ENCODE measurements at regions not wholly inside any gene's neighbourhood (a gene's known extent, or its start where the extent isn't known, plus 50 kb on each side); places are given as distances from the start of the nearest gene placed in this dataset.

DNA sequence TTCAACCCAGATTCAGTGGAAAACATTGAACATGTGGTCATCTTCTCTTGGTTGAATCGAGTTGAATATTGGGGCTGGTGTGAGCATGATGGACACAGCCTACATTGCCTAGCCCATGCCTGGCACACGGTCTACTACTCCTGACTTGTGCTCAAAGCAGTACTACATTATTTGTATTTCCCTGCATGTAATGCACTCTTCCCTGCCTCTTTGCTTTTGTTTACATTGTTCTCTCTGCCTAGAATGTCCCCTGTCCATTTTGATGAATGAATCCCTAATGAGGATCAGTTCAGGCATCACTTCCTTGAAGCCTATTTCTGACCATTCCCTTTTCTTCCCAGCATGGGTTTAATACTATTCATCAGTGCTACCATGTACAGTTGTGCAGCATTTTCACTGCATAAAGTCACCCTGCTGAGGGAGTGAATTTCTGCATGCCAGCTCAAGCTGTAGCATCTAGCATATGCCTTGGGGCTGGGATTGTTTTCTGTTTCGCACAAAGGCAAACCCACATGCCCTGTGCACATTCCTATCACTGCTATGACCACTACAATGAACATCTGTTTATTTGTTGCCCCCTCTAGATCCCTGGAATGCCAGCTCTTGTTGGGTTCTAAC lies 75.3 kb upstream of the CCN6 start:
- no peaks in the 10 kb centered on the region for H3K79me2 ChIP-seq (ENCODE audit: insufficient read depth, low read depth)
- no peaks in the 10 kb centered on the region for H4K20me1 ChIP-seq (ENCODE audit: insufficient read depth)
- H3K4me1 ChIP-seq (ENCODE audit: low read depth, poor library complexity, severe bottlenecking): no peaks in the 10 kb centered on the region
- no peak overlapping the region for H3K4me2 ChIP-seq
- H3K27ac ChIP-seq: no peak overlapping the region
- H3K4me3 ChIP-seq (IDR thresholded peaks at IDR 0.05; ENCODE audit: insufficient read depth, low read depth, low read length): no peak overlapping the region
- H2AFZ ChIP-seq (ENCODE audit: low read depth): no peak overlapping the region
- H3K9ac ChIP-seq: no peak overlapping the region
- TF ChIP-seq, protein P1, sequence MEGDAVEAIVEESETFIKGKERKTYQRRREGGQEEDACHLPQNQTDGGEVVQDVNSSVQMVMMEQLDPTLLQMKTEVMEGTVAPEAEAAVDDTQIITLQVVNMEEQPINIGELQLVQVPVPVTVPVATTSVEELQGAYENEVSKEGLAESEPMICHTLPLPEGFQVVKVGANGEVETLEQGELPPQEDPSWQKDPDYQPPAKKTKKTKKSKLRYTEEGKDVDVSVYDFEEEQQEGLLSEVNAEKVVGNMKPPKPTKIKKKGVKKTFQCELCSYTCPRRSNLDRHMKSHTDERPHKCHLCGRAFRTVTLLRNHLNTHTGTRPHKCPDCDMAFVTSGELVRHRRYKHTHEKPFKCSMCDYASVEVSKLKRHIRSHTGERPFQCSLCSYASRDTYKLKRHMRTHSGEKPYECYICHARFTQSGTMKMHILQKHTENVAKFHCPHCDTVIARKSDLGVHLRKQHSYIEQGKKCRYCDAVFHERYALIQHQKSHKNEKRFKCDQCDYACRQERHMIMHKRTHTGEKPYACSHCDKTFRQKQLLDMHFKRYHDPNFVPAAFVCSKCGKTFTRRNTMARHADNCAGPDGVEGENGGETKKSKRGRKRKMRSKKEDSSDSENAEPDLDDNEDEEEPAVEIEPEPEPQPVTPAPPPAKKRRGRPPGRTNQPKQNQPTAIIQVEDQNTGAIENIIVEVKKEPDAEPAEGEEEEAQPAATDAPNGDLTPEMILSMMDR (conservative IDR thresholded peaks at IDR 0.05; ENCODE audit: low read depth, low read length): no peak
- H3K27me3 ChIP-seq (ENCODE audit: insufficient read depth, low read depth): no peaks in the 10 kb centered on the region
- no peaks in the 10 kb centered on the region for H3K36me3 ChIP-seq (ENCODE audit: insufficient read depth)

DNA sequence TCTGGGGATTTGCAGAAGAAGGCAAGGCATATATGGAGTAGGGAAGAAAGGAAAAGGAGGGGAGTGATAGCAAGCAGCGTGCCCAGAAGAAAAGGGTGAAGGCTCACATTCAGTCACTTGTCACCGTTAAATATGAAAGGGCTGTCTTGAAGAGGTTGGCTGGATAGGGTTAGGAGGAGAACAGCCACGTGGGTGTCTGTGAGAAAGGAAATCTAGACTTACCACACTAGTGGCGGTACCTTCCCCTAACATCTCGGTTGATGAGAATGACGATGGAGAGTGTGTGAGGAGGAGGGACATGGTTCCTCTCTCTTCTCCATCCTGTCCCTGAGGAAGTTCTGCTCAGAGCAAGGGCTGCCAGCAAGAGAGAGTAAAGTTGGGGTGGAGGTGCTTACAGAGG lies 74.3 kb upstream of the CCN6 start:
- TF ChIP-seq, protein P1 (conservative IDR thresholded peaks at IDR 0.05; ENCODE audit: low read depth, low read length): no peak
- H3K79me2 ChIP-seq (ENCODE audit: insufficient read depth, low read depth): no peaks in the 10 kb centered on the region
- no peaks in the 10 kb centered on the region for H4K20me1 ChIP-seq (ENCODE audit: insufficient read depth)
- H3K4me3 ChIP-seq (IDR thresholded peaks at IDR 0.05; ENCODE audit: insufficient read depth, low read depth, low read length): no peak overlapping the region
- H3K4me2 ChIP-seq: no peak overlapping the region
- no peaks in the 10 kb centered on the region for H3K27me3 ChIP-seq (ENCODE audit: insufficient read depth, low read depth)
- H3K9ac ChIP-seq: no peak overlapping the region
- no peak overlapping the region for H2AFZ ChIP-seq (ENCODE audit: low read depth)
- H3K36me3 ChIP-seq (ENCODE audit: insufficient read depth): no peaks in the 10 kb centered on the region
- H3K27ac ChIP-seq: no peak overlapping the region
- H3K4me1 ChIP-seq (ENCODE audit: low read depth, poor library complexity, severe bottlenecking): no peaks in the 10 kb centered on the region

DNA sequence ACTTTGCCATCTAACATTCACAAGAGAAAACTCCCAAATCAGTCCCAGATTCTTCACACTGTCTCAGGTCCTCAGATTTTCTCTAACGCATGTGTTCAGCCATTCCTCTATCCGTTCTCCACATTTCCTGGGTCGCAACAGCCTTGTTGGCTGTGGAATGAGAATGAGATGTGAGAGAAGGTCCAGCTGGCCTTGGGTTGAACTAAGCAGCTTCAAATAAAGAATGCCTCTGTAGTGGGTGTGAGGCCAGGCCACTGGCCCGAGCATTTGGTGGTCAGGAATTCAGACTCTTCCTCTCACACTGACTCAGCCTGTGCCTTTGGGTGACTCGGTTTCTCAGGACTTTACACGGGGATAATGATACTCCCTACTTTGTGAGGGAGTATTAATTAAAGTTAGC lies 73.8 kb upstream of the CCN6 start:
- Histone ChIP-seq H2AFZ (ENCODE audit: low read depth) (no peak overlapping the region), H3K36me3 (ENCODE audit: insufficient read depth) (no peaks in the 10 kb centered on the region), H3K27ac (no peak overlapping the region), H3K27me3 (ENCODE audit: insufficient read depth, low read depth) (no peaks in the 10 kb centered on the region), H4K20me1 (ENCODE audit: insufficient read depth) (no peaks in the 10 kb centered on the region), H3K4me3 (IDR thresholded peaks at IDR 0.05; ENCODE audit: insufficient read depth, low read depth, low read length) (no peak overlapping the region), H3K4me2 (no peak overlapping the region), H3K9ac (no peak overlapping the region), H3K4me1 (ENCODE audit: low read depth, poor library complexity, severe bottlenecking) (no peaks in the 10 kb centered on the region), H3K79me2 (ENCODE audit: insufficient read depth, low read depth) (no peaks in the 10 kb centered on the region)
- TF ChIP-seq, protein P1 (conservative IDR thresholded peaks at IDR 0.05; ENCODE audit: low read depth, low read length): no peak

DNA sequence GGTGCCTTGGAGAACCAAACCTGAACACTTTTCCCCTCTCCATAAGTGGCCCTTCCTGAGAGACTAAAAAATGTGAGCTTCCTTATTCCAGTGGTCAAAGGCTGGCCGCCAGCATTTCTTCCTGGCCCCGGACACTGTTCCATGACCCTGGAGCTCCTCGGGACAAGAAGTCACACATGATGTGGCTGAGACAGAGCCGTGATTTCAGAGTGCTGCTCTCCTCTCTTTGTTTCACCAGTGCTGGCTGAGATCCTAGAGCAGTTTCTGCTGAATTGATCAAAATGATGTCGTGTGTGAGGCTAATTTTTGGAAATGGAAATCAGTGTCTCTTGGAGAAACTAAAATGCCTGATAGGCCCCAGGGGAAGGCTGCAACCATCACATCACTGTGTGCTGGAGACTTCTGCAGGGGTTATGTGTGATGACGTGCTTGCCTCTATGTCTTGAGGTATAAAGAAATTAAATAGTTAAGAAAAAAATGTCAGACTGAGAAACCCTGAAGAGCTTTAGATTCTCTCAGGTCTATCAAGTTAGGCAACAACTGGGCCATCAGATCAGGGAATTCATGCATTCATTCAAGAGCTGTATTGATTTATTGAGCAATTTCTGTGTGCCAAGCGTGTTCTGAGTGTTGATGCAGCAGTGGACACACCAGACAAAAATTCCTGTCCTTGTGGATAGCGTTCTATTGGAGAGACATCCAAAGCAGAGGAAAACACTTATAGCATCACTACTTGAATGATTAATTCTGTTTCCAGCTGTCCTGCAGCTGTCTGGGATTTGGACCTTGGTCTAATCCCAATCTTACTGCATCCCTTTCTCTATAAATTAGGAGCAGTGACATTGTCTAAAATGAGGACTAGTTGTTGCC lies 72.7 kb upstream of the CCN6 start:
- H3K4me1 ChIP-seq (ENCODE audit: low read depth, poor library complexity, severe bottlenecking): no peaks in the 10 kb centered on the region
- H4K20me1 ChIP-seq (ENCODE audit: insufficient read depth): no peaks in the 10 kb centered on the region
- H3K36me3 ChIP-seq (ENCODE audit: insufficient read depth): no peaks in the 10 kb centered on the region
- H3K4me2 ChIP-seq: no peak overlapping the region
- TF ChIP-seq, protein P1 (conservative IDR thresholded peaks at IDR 0.05; ENCODE audit: low read depth, low read length): no peak
- no peaks in the 10 kb centered on the region for H3K27me3 ChIP-seq (ENCODE audit: insufficient read depth, low read depth)
- no peak overlapping the region for H3K9ac ChIP-seq
- no peaks in the 10 kb centered on the region for H3K79me2 ChIP-seq (ENCODE audit: insufficient read depth, low read depth)
- no peak overlapping the region for H3K4me3 ChIP-seq (IDR thresholded peaks at IDR 0.05; ENCODE audit: insufficient read depth, low read depth, low read length)
- H2AFZ ChIP-seq (ENCODE audit: low read depth): no peak overlapping the region
- H3K27ac ChIP-seq: no peak overlapping the region
